HCT116 (cell line): ENCODE measurements at regions not wholly inside any gene's neighbourhood (a gene's known extent, or its start where the extent isn't known, plus 50 kb on each side); places are given as distances from the start of the nearest gene placed in this dataset.

ENCODE experiments used
- ATAC-seq: fragments of 200-7000 bp; cut with Tn5 transposase; 2 replicates; pipeline ENCODE4 v1.9.1; 2020; ENCODE audit warnings: mild to moderate bottlenecking, moderate library complexity
- BruUV-seq: library from RNA; stranded (reverse); fragments of 400-500 nt; replicated peaks from 2 replicates; lab custom pipeline; 2021; lab: Mats Ljungman, UMichigan
- CTCF ChIA-PET: fragments of 300-600 bp; sonication (Branson Sonifier 250); formaldehyde crosslinking; loops from one replicate; lab custom pipeline; 2021; ENCODE audit warnings: antibody characterized with exemption; lab: Charles Lee
- POLR2A ChIA-PET: fragments of 300-600, 350-600 bp; sonication (Branson Sonifier 250); formaldehyde crosslinking; loops from one replicate; lab custom pipeline; 2021; ENCODE audit warnings: antibody characterized with exemption; lab: Charles Lee
- RAD21 ChIA-PET, 2 experiments: fragments of 300-600 bp; sonication (Branson Sonifier 250); formaldehyde crosslinking; loops; one replicate each; lab custom pipeline; 2023; ENCODE audit warnings: low total read pairs in 2 of 2; ENCODE audit not compliant: uncharacterized antibody in 2 of 2, unreplicated experiment in 2 of 2, low non-redundant PET in 1 of 2; lab: Charles Lee
- DNase-seq: peaks from one replicate; pipeline ENCODE4 v3.0.0-alpha.2; 2010; ENCODE audit warnings: low read depth, low spot score
- H2AFZ ChIP-seq: fragments of 200-600 bp; shearing (Covaris generic), sonication (generic); 2 replicates; pipeline ENCODE4 v1.6.1; 2017; ENCODE audit warnings: low read depth, mixed run types, mixed read lengths, antibody characterized with exemption, low read length; ENCODE audit not compliant: poor library complexity, severe bottlenecking
- H3K27ac ChIP-seq: 2 replicates; pipeline ENCODE4 v1.5.1; 2012; ENCODE audit warnings: low read depth, low read length
- H3K27me3 ChIP-seq: fragments of 200-600 bp; sonication (generic); 2 replicates; pipeline ENCODE4 v1.6.1; 2016; ENCODE audit warnings: mixed run types, low read length, mixed read lengths; ENCODE audit not compliant: insufficient read depth
- H3K36me3 ChIP-seq, 2 experiments: fragments of 200-500 bp in 1 of 2; fragments of 200-600 bp in 1 of 2; sonication (Bioruptor generic) in 1 of 2; sonication (generic) in 1 of 2; 2 replicates each; pipeline versions ENCODE4 v1.5.1 to v1.6.1; 2014 to 2016; ENCODE audit warnings: low read length in 2 of 2, inconsistent platforms in 1 of 2, mixed read lengths in 1 of 2, mixed run types in 1 of 2; ENCODE audit not compliant: insufficient read depth in 2 of 2, control insufficient read depth in 1 of 2
- H3K4me1 ChIP-seq, 2 experiments: fragments of 200-600 bp in 1 of 2; sonication (generic) in 1 of 2; 2 replicates each; pipeline versions ENCODE4 v1.5.1 to v1.6.1; 2012 to 2017; ENCODE audit warnings: low read length in 2 of 2, inconsistent platforms in 1 of 2, mild to moderate bottlenecking in 1 of 2, mixed read lengths in 1 of 2, mixed run types in 1 of 2, moderate library complexity in 1 of 2; ENCODE audit not compliant: insufficient read depth in 2 of 2, control insufficient read depth in 1 of 2
- H3K4me2 ChIP-seq: fragments of 200-600 bp; sonication (generic); 2 replicates; pipeline ENCODE4 v1.6.1; 2017; ENCODE audit warnings: mixed run types, low read length, mixed read lengths
- H3K4me3 ChIP-seq, 2 experiments: fragments of 200-600 bp in 1 of 2; sonication (generic) in 1 of 2; replicated peaks in 1 of 2; 2 replicates each; pipeline ENCODE4 v1.5.1; 2011 to 2016; ENCODE audit warnings: low read length in 2 of 2, control low read depth in 1 of 2, low read depth in 1 of 2, mild to moderate bottlenecking in 1 of 2, mixed read lengths in 1 of 2, mixed run types in 1 of 2
- H3K79me2 ChIP-seq: fragments of 200-600 bp; sonication (generic); 2 replicates; pipeline ENCODE4 v1.6.1; 2017; ENCODE audit warnings: mild to moderate bottlenecking, mixed run types, low read length, moderate library complexity, mixed read lengths; ENCODE audit not compliant: insufficient read depth
- H3K9ac ChIP-seq: fragments of 200-600 bp; sonication (generic); 2 replicates; pipeline ENCODE4 v1.6.1; 2016; ENCODE audit warnings: low read length, mixed read lengths
- H3K9me2 ChIP-seq: fragments of 200-600 bp; sonication (generic), shearing (Covaris generic); 2 replicates; pipeline ENCODE4 v1.6.1; 2017; ENCODE audit warnings: mixed run types, mild to moderate bottlenecking, moderate library complexity; ENCODE audit not compliant: insufficient read depth
- H3K9me3 ChIP-seq, 2 experiments: fragments of 200-500 bp in 1 of 2; fragments of 200-600 bp in 1 of 2; sonication (Bioruptor generic) in 1 of 2; sonication (generic) in 1 of 2; 2 replicates each; pipeline ENCODE4 v1.6.1; 2014 to 2017; ENCODE audit warnings: low read length in 2 of 2, mixed read lengths in 2 of 2, inconsistent platforms in 1 of 2, low read depth in 1 of 2, mild to moderate bottlenecking in 1 of 2, mixed run types in 1 of 2, moderate library complexity in 1 of 2; ENCODE audit not compliant: control insufficient read depth in 1 of 2, insufficient read depth in 1 of 2
- H4K20me1 ChIP-seq: fragments of 200-600 bp; sonication (generic), shearing (Covaris generic); 2 replicates; pipeline ENCODE4 v1.6.1; 2017; ENCODE audit warnings: mixed run types, mild to moderate bottlenecking, moderate library complexity; ENCODE audit not compliant: insufficient read depth
- ATF3 ChIP-seq: IDR thresholded peaks from 2 replicates; pipeline ENCODE4 v1.6.1; 2012
- CBX3 ChIP-seq: IDR thresholded peaks from 2 replicates; pipeline ENCODE4 v1.6.1; 2012; ENCODE audit warnings: low read depth
- EGR1 ChIP-seq: IDR thresholded peaks from 2 replicates; pipeline ENCODE4 v1.6.1; 2012; ENCODE audit warnings: low read depth
- ELF1 ChIP-seq: IDR thresholded peaks from 2 replicates; pipeline ENCODE4 v1.6.1; 2012; ENCODE audit warnings: low read depth, borderline replicate concordance
- EZH2 ChIP-seq: fragments of 200-600 bp; sonication (generic); IDR thresholded peaks from 2 replicates; pipeline ENCODE4 v1.6.1; 2017; ENCODE audit warnings: antibody characterized with exemption, mixed run types
- EZH2phosphoT487 ChIP-seq: fragments of 200-600 bp; IDR thresholded peaks from 2 replicates; pipeline ENCODE4 v1.6.1; 2018; ENCODE audit warnings: antibody characterized with exemption, borderline replicate concordance
- MAX ChIP-seq: IDR thresholded peaks from 2 replicates; pipeline ENCODE4 v1.6.1; 2012
- POLR2A ChIP-seq: IDR thresholded peaks from 2 replicates; pipeline ENCODE4 v1.7.0; 2011; ENCODE audit warnings: borderline replicate concordance; ENCODE audit not compliant: insufficient read depth, insufficient read length; ENCODE audit errors: extremely low read depth
- POLR2AphosphoS5 ChIP-seq: IDR thresholded peaks from 2 replicates; pipeline ENCODE4 v1.6.1; 2011; ENCODE audit warnings: mild to moderate bottlenecking, low read depth, low read length, moderate library complexity
- SIN3A ChIP-seq: IDR thresholded peaks from 2 replicates; pipeline ENCODE4 v1.6.1; 2012; ENCODE audit warnings: low read depth
- SP1 ChIP-seq: IDR thresholded peaks from 2 replicates; pipeline ENCODE4 v1.6.1; 2012; ENCODE audit warnings: low read depth
- SRF ChIP-seq: IDR thresholded peaks from 2 replicates; pipeline ENCODE4 v1.6.1; 2012; ENCODE audit warnings: low read depth
- TCF7L2 ChIP-seq: IDR thresholded peaks from 2 replicates; pipeline ENCODE4 v1.7.0; 2011; ENCODE audit warnings: borderline replicate concordance, inconsistent platforms; ENCODE audit not compliant: insufficient read depth, insufficient read length; ENCODE audit errors: extremely low read depth
- YY1 ChIP-seq: IDR thresholded peaks from 2 replicates; pipeline ENCODE4 v1.6.1; 2011; ENCODE audit warnings: low read length, low read depth, moderate library complexity, mild to moderate bottlenecking; ENCODE audit not compliant: insufficient replicate concordance; ENCODE audit errors: extremely low read depth
- ZNF274 ChIP-seq: fragments of 200-500 bp; sonication (Bioruptor generic); IDR thresholded peaks from 2 replicates; pipeline ENCODE4 v1.6.1; 2014; ENCODE audit warnings: mild to moderate bottlenecking, low read depth, low read length, inconsistent platforms
- intact Hi-C: fragments of 100-400 bp; cut with micrococcal nuclease; formaldehyde crosslinking; loops from 2 replicates; pipeline ENCODE4 v1.10.0; 2022

DNA sequence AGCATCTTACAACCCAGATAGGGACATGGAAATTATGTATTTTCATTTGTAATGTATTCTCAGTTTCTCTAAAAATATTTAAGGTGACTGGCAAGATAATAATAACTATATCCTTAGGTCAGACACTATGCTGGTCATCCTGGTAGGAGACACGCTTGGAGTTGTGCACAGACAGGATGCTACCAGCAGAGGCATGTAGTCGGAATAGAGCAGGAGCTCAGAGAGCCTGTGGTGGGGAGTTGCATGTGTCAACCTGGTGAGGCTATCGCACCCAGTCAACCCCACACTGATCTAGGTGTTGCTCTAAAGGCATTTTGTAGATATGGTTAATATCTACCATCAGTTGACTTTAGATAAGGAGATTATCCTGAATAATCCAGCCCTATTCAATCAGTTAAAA lies 318.5 kb downstream of the MIAT start:
- no peaks in the 10 kb centered on the region for H3K4me1 ChIP-seq
- ChIA-PET CTCF (no interaction called here), POLR2A (no interaction called here), RAD21 (no interaction called here)
- H2AFZ ChIP-seq: no peak overlapping the region
- H3K27me3 ChIP-seq: peaks cover 72% of the 10 kb centered on the region
- H3K79me2 ChIP-seq: no peaks in the 10 kb centered on the region
- H3K36me3 ChIP-seq: no peaks in the 10 kb centered on the region
- H3K9me2 ChIP-seq: no peaks in the 10 kb centered on the region
- no peaks in the 10 kb centered on the region for H3K9me3 ChIP-seq
- BruUV-seq: no TSS peak
- no peak overlapping the region for H3K9ac ChIP-seq
- no peaks in the 10 kb centered on the region for H4K20me1 ChIP-seq
- ATAC-seq (0 out of 2 replicates have a peak, but pooled peaks have one; percentile 54), DNase-seq (no peak)
- H3K4me2 ChIP-seq: no peak overlapping the region
- TF ChIP-seq YY1 (no peak), SRF (no peak), MAX (no peak), ATF3 (no peak), TCF7L2 (no peak), SIN3A (no peak), CBX3 (no peak), EGR1 (no peak), ELF1 (no peak), ZNF274 (no peak), POLR2AphosphoS5 (no peak), POLR2A (no peak), EZH2 (no peak), EZH2phosphoT487 (no peak), SP1 (no peak)
- intact Hi-C loops: no loop called here
- H3K4me3 ChIP-seq: no peak overlapping the region
- no peak overlapping the region for H3K27ac ChIP-seq
